Activated T-cell treated with anti-CD3 and anti-CD28 coated beads for 48 hours (primary cell): ENCODE measurements at regions not wholly inside any gene's neighbourhood (a gene's known extent, or its start where the extent isn't known, plus 50 kb on each side); places are given as distances from the start of the nearest gene placed in this dataset.
"Not testable (repeated sequence)": the region's sequence is repeated elsewhere in the genome, so short reads cannot be mapped to it uniquely, and the experiment has no call there.

ENCODE experiments used
- DNase-seq: peaks from one replicate; pipeline ENCODE4 v3.0.0-alpha.2; 2020; ENCODE audit warnings: low read depth

DNA sequence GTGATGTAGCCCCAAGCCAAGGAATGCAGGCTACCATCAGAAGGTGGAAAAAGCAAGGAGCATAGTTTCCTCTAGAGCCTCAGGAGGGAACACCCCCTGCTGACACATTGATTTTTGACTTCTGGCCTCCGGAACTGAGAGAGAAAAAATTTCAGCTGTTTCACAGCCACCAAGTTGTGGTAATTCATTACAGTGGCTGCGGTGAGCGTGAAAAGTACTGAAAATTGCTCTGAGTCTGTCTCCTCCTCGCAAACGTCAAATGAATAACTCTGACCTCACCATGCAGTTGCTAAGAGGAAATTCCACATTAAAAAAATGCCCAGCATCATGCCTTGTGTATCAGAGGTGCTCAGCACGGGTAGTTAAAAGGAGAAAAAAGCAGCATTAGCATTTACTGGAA lies 277.9 kb upstream of the MSX2 start:
- no peak for DNase-seq

DNA sequence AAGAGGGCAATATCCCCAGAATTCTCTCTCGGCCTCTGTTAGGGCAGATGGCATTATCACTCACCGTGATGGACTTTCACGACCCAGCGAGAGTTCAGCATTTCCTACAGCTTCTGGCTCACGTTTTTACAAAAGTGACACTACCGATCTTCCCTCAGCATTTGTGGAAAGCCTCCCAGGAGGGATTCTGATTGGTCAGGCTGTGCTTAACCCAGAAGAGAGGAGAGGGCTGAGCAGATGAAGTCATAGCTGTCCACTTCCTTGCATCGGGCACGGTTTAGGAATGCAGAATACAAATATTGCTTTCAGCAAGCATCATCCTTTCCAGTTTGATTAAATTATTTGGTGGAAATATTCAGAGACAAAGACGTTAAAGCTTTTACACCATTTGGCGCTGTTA lies 277.4 kb upstream of the MSX2 start:
- DNase-seq = no peak

DNA sequence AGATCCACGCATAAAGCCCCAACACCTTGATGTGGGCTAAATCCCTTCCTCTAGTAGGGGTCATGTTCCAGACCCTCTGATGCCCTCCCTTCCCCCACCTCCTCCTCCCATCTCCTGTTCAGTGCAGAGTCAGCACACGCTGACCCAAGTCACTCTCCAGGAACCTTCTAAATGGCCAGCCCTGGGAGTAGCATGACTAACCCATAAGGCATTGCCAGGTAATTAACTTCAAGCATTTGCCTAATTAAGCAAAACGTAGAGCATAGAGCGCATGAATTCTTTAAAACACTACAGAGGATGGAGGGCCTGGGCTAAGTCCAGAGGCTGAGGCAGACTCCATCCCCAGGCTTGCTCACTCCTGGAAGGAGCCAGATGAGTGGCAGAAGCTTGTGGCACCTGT lies 276.3 kb upstream of the MSX2 start:
- DNase-seq = no peak

DNA sequence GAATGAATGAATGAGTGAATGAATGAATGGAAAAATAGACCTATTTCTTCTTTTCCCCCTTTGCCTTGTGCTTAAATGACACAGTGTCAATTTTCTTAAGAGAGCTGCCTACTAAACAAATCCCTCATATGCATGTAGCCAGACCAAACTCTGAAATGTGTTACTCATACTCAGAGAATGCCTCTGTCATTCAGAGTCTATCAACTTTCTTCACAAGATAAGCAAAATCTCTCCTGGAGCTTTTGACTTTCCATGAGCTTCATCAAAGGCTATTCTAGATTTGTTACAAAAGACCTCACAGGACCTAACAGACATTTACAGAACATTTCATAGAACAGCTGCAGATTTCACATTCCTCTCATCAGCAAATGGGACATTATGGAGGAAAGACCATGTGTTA lies 275.7 kb upstream of the MSX2 start:
- no peak for DNase-seq

DNA sequence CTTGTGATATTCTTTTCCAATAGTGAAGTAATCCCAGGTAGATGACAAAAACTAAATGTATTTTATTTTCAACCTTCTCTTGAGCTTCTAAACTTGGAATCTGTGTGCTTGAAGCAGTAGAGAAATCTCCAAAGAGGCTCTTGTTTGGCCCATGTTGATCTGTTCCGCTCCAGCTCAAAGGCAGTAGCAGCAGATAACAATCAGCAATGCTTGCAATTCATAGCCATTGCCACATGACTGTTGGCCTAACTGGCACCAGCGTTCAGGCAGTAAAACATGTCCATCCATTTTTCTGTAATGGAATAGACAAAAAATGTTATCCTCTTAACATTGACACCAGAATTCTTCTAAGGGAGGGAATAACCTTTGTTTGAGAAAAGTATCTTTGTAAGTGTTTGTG lies 270.7 kb upstream of the MSX2 start:
- no peak for DNase-seq

DNA sequence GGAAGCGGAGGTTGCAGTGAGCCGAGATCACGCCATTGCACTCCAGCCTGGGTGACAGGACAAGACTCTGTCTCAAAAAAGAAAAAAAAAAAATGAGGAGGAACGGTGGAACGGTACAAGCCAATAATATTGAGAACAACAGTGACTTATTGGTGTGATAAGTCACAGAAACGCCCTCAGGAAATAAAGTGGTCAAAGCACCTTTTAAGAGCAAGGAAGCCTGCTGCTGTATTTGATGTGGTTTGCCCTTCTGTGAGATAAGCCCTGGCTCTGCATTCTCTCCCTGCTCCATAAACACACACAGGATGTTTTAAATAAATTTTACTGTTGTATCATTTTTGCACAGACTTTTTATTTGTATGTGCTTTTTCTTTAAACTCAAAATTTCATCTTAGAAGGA lies 269.9 kb upstream of the MSX2 start:
- DNase-seq = no peak

DNA sequence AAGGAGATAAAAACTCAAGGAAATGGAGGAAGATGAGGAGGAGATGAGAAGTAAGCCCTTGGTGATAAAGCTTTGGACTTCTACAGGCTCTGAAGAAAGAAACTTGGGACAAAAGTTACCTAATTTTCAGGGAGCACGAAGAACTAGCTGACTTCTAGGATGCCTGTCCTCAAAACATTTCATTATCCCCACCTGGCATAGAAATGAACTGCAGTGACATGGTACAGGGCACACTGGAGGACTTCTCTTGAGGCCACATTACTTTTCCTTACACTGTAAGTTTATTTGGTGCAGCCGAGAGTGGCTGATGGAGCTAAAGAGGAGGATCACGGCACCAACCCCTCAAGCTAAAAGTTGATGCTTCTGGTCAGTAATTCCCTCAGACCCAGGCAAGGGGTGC lies 269.5 kb upstream of the MSX2 start:
- DNase-seq = no peak

DNA sequence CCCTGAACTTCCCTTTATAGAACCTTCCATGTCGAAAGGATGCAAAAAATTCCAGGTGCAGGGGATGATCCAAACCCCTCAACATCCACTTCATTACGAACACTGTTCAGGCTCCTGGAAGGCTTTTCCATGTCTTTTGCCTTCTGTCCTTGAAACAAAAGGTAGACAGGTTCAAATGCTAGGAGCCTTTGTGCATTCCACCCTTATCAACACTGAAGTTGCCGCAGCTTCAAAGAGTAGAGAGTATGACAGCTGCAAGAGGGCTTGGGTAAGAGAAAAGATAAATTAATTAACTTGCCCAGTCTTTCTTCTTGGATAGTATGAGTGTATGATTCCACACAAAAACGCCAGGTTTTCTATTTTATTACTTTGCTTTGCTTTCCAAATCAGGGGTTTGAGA lies 269.1 kb upstream of the MSX2 start:
- no peak for DNase-seq

DNA sequence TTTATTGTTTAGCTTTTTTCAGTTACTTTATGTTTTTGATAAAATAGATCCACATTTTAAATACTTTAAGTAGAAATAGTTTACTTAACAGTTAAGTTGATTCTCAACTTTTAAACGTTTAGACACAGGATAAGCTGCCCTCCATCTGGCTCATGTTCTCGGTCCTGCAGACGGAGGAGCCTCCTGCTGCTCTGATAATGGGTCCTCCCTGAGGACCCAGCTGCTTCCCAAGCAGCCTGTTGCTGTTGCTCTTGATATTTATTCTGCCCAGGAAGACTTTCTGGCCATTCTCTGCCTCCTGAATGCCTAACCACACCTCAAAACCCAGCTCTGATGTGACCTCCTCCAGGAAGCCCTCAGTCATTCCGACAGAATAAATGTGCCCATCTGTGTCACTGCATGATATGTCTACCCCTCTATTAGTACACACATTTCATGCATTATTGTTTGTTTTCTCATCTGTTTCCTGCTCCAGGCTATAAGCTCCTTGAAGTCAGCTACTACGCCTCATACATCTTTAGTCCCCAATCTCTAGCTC lies 267.2 kb upstream of the MSX2 start:
- no peak for DNase-seq

DNA sequence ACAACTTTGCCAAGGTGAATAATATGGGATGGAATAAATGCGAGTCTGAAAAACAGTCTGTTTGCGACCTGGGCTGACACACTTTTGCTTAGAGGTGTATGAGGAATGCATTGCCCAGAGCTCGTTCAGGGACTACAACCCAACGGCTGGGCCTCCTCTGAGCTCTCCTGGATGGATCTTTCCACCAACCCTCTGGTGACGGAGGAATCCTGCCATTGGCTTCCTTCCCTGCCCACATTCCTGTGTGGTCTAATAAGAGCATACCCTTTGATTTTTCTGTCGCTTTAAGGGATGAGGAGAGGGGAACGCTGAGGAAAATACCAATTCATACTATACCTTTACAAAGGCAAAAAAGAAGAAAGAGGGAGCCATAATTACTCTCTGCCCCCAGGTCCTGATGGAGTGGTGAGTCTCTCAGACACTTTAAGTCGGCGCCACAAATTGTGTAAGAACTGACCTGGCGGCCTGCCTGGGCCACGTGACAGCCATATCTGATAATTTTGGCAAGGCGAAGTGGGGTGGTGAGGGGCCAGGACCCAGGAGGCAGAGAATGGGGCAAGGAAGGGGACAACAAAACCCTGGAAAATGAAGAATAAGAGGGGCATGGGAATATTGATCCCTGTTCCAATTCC lies 265.2 kb upstream of the MSX2 start:
- no peak for DNase-seq

DNA sequence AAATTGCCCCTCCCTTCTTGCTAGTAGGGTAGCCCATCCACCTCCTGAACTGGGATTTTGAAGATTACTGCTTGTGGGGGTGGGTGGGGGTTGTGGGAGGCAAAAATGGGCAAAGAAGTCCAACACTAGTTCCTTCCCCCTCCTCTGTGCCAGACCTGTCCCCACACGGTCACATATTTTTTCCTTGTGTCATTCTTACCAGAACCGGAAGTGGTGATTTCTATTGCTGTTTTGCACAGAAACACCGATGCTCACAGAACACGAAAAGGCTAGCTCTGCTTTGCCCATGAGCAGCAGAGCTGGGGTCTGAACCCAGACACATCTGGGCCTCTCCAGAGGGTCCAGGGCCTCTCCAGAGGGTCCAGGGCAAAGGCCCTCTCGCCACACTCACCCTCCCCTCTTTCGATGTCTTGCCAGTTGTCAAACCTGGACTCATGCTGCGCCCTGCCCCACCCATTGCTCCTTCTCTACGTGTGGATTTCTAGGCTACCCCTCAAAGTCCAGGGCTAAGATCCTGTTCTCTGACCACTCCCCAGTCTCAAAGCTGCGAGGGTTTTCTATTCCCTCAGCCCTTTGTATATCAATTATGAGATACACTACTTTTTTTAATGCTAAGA lies 264.4 kb upstream of the MSX2 start:
- no peak for DNase-seq

DNA sequence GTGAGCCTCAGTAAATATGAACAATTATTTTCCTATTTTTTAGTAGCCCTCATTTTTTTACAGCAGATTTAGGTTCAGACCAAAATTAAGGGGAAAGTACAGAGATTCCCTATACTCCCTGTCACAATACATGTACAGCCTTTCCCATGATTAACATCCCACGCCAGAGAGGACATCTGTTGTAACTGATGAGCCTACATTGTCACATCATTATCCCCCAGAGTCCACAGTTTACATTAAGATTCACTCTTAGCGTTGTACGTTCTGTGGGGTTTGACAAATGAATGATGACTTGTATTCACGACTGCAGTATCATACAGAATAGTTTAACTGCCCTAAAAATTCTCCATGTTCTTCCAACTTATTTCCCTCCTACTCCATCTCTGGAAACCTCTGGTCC lies 262.3 kb upstream of the MSX2 start:
- no peak for DNase-seq

DNA sequence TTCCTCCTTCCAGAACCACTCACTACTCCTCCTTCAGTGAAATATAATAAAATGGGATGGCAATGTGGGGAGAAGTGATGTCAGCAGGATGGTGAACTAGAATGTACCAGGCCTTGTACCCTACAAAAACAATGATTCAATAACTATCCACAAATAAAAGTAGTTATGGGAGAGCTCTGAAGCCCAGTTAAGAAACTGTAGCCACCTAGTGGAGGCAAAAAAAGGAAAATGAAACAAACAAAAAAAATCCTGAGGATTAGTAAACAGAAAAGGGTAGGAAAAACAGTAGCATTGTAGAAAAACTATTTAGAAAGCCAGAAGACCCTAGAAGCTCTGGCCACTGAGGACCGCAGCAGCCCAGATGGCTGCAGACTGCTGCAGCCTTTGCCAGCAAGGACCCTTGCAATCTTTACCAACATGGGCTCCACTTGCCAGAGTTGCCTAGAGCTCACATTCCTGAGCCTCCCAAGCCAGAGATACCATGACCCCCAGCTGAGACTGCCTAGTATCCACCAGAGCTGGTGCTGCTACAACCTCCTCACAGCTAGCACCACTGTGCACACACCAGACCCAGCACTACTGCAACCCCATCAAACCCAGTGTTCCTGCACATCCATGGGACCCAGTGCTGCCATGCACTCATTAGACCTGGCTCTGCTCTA lies 259.7 kb upstream of the MSX2 start:
- DNase-seq = no peak

DNA sequence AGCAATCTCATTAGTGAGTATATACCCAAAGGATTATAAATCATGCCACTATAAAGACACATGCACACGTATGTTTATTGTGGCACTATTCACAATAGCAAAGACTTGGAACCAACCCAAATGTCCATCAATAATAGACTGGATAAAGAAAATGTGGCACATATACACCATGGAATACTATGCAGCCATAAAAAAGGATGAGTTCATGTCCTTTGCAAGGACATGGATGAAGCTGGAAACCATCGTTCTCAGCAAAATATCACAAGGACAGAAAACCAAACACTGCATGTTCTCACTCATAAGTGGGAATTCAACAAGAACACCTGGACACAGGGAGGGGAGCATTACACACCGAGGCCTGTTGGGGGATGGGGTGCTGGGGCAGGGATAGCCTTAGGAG lies 252.9 kb upstream of the MSX2 start:
- DNase-seq = not testable (repeated sequence)

DNA sequence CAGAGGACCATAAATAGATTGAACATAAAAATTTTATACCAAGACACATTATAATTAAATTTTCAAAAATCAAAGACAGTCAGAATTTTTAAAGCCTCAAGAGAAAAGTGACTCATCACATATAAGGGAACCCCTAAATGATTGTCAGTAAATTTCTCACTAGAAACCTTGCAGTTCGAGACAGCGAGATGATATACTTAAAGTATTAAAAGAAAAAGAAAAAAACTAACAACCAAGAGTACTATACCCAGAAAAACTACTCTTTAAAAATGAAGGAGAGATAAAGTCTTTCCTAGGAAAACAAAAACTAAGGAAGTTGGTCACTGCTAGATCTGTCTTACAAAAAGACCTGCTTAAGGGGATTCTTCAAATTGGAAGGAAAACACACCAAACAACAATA lies 251.4 kb upstream of the MSX2 start:
- no peak for DNase-seq

DNA sequence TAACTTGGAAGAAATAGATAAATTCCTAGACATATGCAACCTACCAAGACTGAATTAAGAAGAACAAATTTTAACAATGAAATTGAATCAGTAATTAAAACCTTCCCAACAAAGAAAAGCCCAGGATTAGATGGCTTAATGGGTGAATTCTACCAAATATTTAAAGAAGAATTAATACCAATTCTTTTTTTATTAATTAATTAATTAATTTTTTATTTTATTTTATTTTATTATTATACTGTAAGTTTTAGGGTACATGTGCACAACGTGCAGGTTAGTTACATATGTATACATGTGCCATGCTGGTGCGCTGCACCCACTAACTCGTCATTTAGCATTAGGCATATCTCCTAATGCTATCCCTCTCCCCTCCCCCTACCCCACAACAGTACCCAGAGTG lies 248.4 kb upstream of the MSX2 start:
- DNase-seq = not testable (repeated sequence)

DNA sequence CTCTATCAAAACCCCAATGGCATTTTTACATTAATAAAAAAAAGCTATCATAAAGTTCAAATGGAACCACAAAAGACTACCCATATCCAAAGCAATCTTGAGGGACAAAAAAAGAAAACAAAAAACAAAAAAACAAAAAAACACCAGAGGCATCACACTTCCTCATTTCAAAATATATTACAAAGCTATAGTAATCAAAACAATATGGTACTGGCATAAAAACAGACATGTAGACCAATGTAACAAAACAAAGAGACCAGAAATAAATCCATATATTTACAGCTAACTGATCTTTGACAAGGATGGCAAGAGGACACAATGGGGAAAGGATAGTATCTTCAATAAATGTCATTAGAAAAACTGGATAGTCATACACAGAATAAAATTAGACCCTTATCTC lies 245.1 kb upstream of the MSX2 start:
- DNase-seq = no peak

DNA sequence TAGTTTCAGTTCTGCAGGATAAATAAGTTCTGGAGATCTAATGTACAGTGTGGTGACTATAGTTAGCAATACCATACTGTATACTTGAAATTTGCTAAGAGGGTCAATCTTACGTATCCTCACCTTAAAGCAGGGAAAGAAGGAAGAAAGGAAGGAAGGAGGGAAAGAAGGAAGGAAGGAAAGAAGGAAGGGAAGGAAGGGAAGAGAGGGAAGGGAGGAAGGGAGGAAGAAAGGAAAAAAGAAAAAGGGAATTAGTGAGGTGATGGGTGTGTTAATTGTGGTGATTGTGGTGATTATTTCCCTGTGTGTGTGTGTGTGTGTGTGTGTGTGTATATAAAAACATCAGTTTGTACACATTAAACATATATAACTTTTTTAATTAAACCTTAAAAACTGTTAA lies 242.6 kb upstream of the MSX2 start:
- no peak for DNase-seq

DNA sequence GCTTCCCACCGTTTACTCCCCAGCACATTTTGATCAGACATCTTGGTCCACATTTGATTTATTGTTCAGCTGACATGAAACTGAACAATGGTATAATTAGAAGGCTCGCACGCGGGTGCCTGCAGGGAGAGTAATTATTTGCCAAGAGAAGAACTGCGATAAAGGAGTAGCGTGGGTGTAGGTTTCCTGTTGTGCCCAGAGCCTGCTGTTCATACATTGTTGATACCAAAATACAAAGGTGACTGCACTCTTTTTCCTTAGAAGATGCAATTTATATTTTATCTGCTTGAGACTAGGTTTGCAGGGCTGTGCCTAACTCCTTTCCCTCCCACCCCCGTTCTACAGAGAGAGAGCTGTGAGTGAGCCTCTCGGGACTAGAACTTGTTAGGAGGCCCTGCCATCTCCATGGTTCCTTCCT lies 241.8 kb upstream of the MSX2 start:
- DNase-seq = no peak

DNA sequence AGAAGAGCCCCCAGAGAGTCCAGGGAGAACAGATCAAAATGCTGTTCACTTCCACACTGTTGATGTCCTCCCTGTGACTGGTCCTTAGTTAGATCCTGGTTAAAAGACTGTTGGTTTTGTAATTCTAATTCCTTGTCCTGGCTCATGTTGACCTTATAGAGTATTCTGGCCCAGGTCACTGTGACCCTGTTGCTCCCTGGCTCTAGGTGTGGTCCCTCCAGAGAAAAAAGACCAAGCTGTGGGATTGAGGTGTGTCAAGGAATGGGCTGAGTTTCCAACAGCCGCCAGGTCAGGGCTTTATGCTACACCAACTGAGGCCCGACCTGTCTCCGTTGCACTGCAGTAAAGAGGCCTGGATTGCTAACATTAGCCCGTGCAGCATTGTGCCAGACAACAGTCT lies 241.0 kb upstream of the MSX2 start:
- DNase-seq = no peak

DNA sequence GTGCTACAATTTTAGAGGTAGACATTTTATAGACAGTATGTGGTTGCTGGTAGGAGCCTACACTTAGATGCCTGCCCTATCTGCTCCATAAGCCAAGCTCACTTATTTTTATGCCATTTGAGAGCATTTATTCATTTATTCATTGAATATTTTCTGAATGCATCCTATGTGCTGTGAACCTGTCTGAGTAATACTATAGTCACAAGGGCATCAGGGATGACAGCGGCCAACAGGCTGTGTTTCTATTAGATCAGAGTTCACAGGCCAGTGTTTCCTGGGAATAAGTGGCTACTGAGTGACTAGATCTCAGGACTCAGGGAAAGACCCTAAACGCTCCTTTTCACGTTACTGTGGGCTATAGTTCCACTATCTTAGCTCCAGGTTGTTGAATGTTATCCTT lies 235.2 kb upstream of the MSX2 start:
- DNase-seq = no peak

DNA sequence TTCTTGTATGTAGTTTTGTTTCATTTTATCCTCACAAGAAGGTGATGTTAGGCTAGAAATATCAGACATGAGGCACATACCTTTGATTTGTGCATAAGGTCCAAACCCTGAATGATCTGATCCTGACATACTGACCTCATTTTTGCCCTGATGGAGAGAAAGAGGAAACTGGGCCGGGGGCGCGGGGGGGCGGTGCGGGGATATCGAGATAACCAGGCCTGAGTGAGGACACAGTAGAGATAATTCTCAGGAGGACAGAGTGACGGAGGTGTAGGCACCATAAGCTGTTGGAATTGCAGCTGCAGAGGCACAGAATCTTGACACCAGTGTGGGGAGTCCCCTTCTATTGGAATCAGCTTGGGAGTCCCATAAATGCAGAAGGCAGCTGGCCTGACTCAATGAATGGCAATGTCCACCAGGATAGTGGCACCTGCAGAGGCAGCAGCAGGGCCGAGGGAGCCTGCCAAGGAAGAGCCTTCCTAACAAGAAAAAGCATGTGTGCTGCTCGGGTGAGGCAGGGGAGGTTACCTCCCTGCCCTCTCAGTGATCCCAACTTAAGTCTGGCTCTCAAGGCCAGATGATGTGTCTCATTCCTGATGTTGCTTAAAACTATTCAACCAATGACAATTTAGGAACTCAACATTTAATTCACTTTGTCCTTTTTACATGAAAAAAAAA lies 234.3 kb upstream of the MSX2 start:
- DNase-seq = no peak

DNA sequence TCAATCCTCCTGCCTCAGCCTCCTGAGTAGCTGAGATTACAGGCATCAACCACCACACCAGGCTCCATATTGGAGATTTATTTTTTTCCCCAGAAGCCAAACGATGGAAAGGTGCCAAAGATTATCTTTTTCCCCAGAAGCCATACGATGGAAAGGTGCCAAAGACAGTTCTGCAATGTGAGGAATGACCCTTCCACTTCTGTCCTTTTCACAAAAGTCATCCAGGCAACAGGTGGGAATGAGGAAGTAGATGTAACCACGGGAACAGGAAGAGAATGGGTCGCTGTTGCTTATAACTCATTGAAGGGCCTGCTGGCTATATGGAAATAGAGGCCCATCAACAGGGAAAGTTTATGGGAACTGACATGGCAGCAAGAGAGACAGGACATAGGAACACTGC lies 233.7 kb upstream of the MSX2 start:
- DNase-seq = no peak
